GM23338 (cell line): ENCODE measurements at regions not wholly inside any gene's neighbourhood (a gene's known extent, or its start where the extent isn't known, plus 50 kb on each side); places are given as distances from the start of the nearest gene placed in this dataset.

Experiments used
- ATAC-seq: fragments of 200-7000 bp; cut with Tn5 transposase; 3 replicates; pipeline ENCODE4 v1.9.1; 2020
- DNase-seq: peaks from one replicate; pipeline ENCODE4 v3.0.0-alpha.2; 2015; ENCODE audit warnings: low spot score
- H2AFZ ChIP-seq: fragments of 200-600 bp; sonication (generic); 2 replicates; pipeline ENCODE4 v1.8.0; 2016; ENCODE audit warnings: antibody characterized with exemption, mild to moderate bottlenecking, moderate library complexity
- H3F3A ChIP-seq: fragments of 200-600 bp; sonication (generic); replicated peaks from 2 replicates; pipeline ENCODE4 v1.8.0; 2017; ENCODE audit warnings: antibody characterized with exemption, mixed run types, low read depth
- H3K27ac ChIP-seq: fragments of 200-600 bp; sonication (generic); 2 replicates; pipeline ENCODE4 v1.6.1; 2016; ENCODE audit warnings: low read depth
- H3K27me3 ChIP-seq: fragments of 200-600 bp; sonication (generic); 2 replicates; pipeline ENCODE4 v1.8.0; 2016; ENCODE audit warnings: mild to moderate bottlenecking, mixed run types, moderate library complexity; ENCODE audit not compliant: insufficient read depth
- H3K36me3 ChIP-seq: fragments of 200-600 bp; sonication (generic); 2 replicates; pipeline ENCODE4 v1.8.0; 2016; ENCODE audit warnings: mild to moderate bottlenecking; ENCODE audit not compliant: insufficient read depth
- H3K4me1 ChIP-seq: fragments of 200-600 bp; sonication (generic); 2 replicates; pipeline ENCODE4 v1.8.0; 2016; ENCODE audit warnings: mild to moderate bottlenecking, moderate library complexity; ENCODE audit not compliant: insufficient read depth
- H3K4me2 ChIP-seq: fragments of 200-600 bp; sonication (generic); 2 replicates; pipeline ENCODE4 v1.7.1; 2017; ENCODE audit warnings: mixed run types
- H3K4me3 ChIP-seq: fragments of 200-600 bp; sonication (generic); 2 replicates; pipeline ENCODE4 v1.6.1; 2016; ENCODE audit warnings: mixed run types
- H3K79me2 ChIP-seq: fragments of 200-600 bp; sonication (generic); replicated peaks from 2 replicates; pipeline ENCODE4 v1.8.0; 2017; ENCODE audit warnings: mild to moderate bottlenecking; ENCODE audit not compliant: insufficient read depth
- H3K9me2 ChIP-seq: fragments of 200-600 bp; sonication (generic); 2 replicates; pipeline ENCODE4 v1.8.0; 2017; ENCODE audit not compliant: insufficient read depth
- H4K20me1 ChIP-seq: fragments of 200-600 bp; sonication (generic); replicated peaks from 2 replicates; pipeline ENCODE4 v1.8.0; 2017; ENCODE audit warnings: mild to moderate bottlenecking; ENCODE audit not compliant: insufficient read depth
- H3K27ac Mint-ChIP-seq: 2 replicates; pipeline ENCODE4 v1.8.0; 2020; ENCODE audit warnings: inconsistent platforms, mild to moderate bottlenecking, moderate library complexity, mixed read lengths
- H3K27me3 Mint-ChIP-seq: 3 replicates; pipeline ENCODE4 v1.8.0; 2022; ENCODE audit warnings: low read depth, mild to moderate bottlenecking, moderate library complexity, mixed read lengths, inconsistent platforms; ENCODE audit not compliant: insufficient read depth, poor library complexity
- H3K36me3 Mint-ChIP-seq: 3 replicates; pipeline ENCODE4 v1.8.0; 2021; ENCODE audit warnings: low read depth, mild to moderate bottlenecking, inconsistent platforms, moderate library complexity, mixed read lengths
- H3K4me1 Mint-ChIP-seq: 3 replicates; pipeline ENCODE4 v1.8.0; 2020; ENCODE audit warnings: mild to moderate bottlenecking, inconsistent platforms, mixed read lengths
- H3K4me3 Mint-ChIP-seq: 3 replicates; pipeline ENCODE4 v1.8.0; 2021; ENCODE audit warnings: moderate library complexity, mild to moderate bottlenecking, inconsistent platforms, mixed read lengths
- H3K9me3 Mint-ChIP-seq: 3 replicates; pipeline ENCODE4 v1.8.0; 2020; ENCODE audit warnings: moderate library complexity, mild to moderate bottlenecking, inconsistent platforms, mixed read lengths
- CREB1 ChIP-seq: fragments of 250-450 bp; sonication (Bioruptor Pico); IDR thresholded peaks from 2 replicates; pipeline ENCODE4 v1.5.0; 2020; ENCODE audit warnings: low read depth, mild to moderate bottlenecking, moderate library complexity
- EZH2 ChIP-seq: fragments of 200-600 bp; sonication (generic); IDR thresholded peaks from one replicate; pipeline ENCODE4 v1.8.0; 2017; ENCODE audit warnings: antibody characterized with exemption, mild to moderate bottlenecking, low read depth; ENCODE audit not compliant: unreplicated experiment
- EZH2phosphoT487 ChIP-seq: fragments of 200-600 bp; sonication (generic); IDR thresholded peaks from one replicate; pipeline ENCODE4 v1.8.1; 2018; ENCODE audit warnings: antibody characterized with exemption; ENCODE audit not compliant: unreplicated experiment
- JUNB ChIP-seq: IDR thresholded peaks from one replicate; pipeline ENCODE4 v1.6.1; 2016; ENCODE audit warnings: antibody characterized with exemption; ENCODE audit not compliant: unreplicated experiment
- NANOG ChIP-seq: IDR thresholded peaks from 2 replicates; pipeline ENCODE4 v1.6.1; 2016; ENCODE audit warnings: antibody characterized with exemption, borderline replicate concordance
- POLR2AphosphoS5 ChIP-seq: IDR thresholded peaks from 2 replicates; pipeline ENCODE4 v1.6.1; 2016; ENCODE audit warnings: antibody characterized with exemption, low read depth
- REST ChIP-seq: IDR thresholded peaks from one replicate; pipeline ENCODE4 v1.6.1; 2018; ENCODE audit warnings: antibody characterized with exemption; ENCODE audit not compliant: unreplicated experiment
- STAT1 ChIP-seq: IDR thresholded peaks from one replicate; pipeline ENCODE4 v1.6.1; 2016; ENCODE audit warnings: antibody characterized with exemption; ENCODE audit not compliant: unreplicated experiment
- ZNF114 ChIP-seq: fragments of 250-450 bp; sonication (Bioruptor Pico); IDR thresholded peaks from 2 replicates; pipeline ENCODE4 v1.5.0; 2020; ENCODE audit warnings: mild to moderate bottlenecking, moderate library complexity
- ZNF331 ChIP-seq: fragments of 250-450 bp; sonication (Bioruptor Pico); IDR thresholded peaks from 2 replicates; pipeline ENCODE4 v1.5.0; 2020; ENCODE audit warnings: low read depth, mild to moderate bottlenecking, moderate library complexity
- ZNF462 ChIP-seq: fragments of 250-450 bp; sonication (Bioruptor Pico); IDR thresholded peaks from 2 replicates; pipeline ENCODE4 v1.5.0; 2020; ENCODE audit warnings: mild to moderate bottlenecking, moderate library complexity
- TF ChIP-seq, protein P1 (sequence below): IDR thresholded peaks from 2 replicates; pipeline ENCODE4 v1.6.1; 2016; ENCODE audit warnings: antibody characterized with exemption
- TF ChIP-seq, protein P2 (sequence below), 2 experiments: fragments of 200-600 bp in 1 of 2; sonication (generic) in 1 of 2; conservative IDR thresholded peaks; 2 replicates each; pipeline versions ENCODE4 v1.5.1 to v1.6.1; 2016 to 2017; ENCODE audit warnings: antibody characterized with exemption in 2 of 2, low read depth in 2 of 2, mild to moderate bottlenecking in 2 of 2, moderate library complexity in 1 of 2

DNA sequence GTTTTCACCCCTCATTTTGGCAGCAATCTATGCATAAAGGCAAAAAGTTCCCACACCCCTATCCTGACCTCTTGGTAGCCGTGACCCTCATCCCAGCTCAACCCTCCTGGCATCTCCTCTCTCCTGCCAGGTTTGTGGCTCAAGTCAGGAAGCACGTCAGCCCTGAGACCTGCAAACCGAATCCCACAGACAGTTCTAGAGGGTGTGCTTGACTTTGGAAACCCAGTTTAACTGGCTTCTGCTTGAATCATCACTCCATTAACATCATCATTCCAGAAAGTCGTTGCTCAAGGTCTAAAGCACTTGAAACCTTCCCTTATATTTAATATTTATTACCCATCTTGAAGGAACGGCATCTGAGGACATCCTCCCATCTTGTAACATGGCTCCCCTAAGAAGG, 133.4 kb upstream of the ERG start:
- H3F3A ChIP-seq: no peaks in the 10 kb centered on the region
- H3K4me1 ChIP-seq: peaks cover 4% of the 10 kb centered on the region; the same call in 1 of the 2 replicates
- TF ChIP-seq POLR2AphosphoS5: no peak
- no peak for TF ChIP-seq ZNF331
- no peak for TF ChIP-seq EZH2phosphoT487
- TF ChIP-seq ZNF114 (CRISPR knock-in tag): no peak
- TF ChIP-seq ZNF462 (CRISPR knock-in tag): no peak
- no peak for TF ChIP-seq CREB1 (CRISPR knock-in tag)
- TF ChIP-seq, protein P1, sequence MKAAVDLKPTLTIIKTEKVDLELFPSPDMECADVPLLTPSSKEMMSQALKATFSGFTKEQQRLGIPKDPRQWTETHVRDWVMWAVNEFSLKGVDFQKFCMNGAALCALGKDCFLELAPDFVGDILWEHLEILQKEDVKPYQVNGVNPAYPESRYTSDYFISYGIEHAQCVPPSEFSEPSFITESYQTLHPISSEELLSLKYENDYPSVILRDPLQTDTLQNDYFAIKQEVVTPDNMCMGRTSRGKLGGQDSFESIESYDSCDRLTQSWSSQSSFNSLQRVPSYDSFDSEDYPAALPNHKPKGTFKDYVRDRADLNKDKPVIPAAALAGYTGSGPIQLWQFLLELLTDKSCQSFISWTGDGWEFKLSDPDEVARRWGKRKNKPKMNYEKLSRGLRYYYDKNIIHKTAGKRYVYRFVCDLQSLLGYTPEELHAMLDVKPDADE: no peak
- no peak for TF ChIP-seq STAT1
- TF ChIP-seq REST: no peak
- no peak for TF ChIP-seq EZH2
- TF ChIP-seq, protein P2, sequence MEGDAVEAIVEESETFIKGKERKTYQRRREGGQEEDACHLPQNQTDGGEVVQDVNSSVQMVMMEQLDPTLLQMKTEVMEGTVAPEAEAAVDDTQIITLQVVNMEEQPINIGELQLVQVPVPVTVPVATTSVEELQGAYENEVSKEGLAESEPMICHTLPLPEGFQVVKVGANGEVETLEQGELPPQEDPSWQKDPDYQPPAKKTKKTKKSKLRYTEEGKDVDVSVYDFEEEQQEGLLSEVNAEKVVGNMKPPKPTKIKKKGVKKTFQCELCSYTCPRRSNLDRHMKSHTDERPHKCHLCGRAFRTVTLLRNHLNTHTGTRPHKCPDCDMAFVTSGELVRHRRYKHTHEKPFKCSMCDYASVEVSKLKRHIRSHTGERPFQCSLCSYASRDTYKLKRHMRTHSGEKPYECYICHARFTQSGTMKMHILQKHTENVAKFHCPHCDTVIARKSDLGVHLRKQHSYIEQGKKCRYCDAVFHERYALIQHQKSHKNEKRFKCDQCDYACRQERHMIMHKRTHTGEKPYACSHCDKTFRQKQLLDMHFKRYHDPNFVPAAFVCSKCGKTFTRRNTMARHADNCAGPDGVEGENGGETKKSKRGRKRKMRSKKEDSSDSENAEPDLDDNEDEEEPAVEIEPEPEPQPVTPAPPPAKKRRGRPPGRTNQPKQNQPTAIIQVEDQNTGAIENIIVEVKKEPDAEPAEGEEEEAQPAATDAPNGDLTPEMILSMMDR (conservative IDR thresholded peaks at IDR 0.05; ENCODE audit: low read depth in 2 of 2): no peak
- TF ChIP-seq JUNB: no peak
- TF ChIP-seq NANOG: no peak
- peaks cover 10% of the 10 kb centered on the region; the same call in 2 of the 3 replicates for H3K36me3 Mint-ChIP-seq
- H3K27ac ChIP-seq: no peak overlapping the region
- no peaks in the 10 kb centered on the region for H3K36me3 ChIP-seq
- no peaks in the 10 kb centered on the region for H3K27me3 ChIP-seq
- H3K9me3 Mint-ChIP-seq: peaks cover 17% of the 10 kb centered on the region; the same call in 2 of the 3 replicates
- no peak overlapping the region for H2AFZ ChIP-seq
- H3K27me3 Mint-ChIP-seq: no peaks in the 10 kb centered on the region
- H3K79me2 ChIP-seq: no peaks in the 10 kb centered on the region
- H3K4me1 Mint-ChIP-seq: peaks cover 20% of the 10 kb centered on the region; the same call in 2 of the 3 replicates
- H3K4me3 ChIP-seq: no peak overlapping the region
- H3K4me3 Mint-ChIP-seq: no peak overlapping the region
- H4K20me1 ChIP-seq: no peaks in the 10 kb centered on the region
- ATAC-seq (no peak), DNase-seq (no peak)
- H3K27ac Mint-ChIP-seq: no peak overlapping the region
- H3K4me2 ChIP-seq: no peak overlapping the region
- peaks cover 7% of the 10 kb centered on the region; the same call in 1 of the 2 replicates for H3K9me2 ChIP-seq
